WERI-Rb-1 (cell line): ENCODE measurements at regions not wholly inside any gene's neighbourhood (a gene's known extent, or its start where the extent isn't known, plus 50 kb on each side); places are given as distances from the start of the nearest gene placed in this dataset.

Source experiments
- DNase-seq: peaks from one replicate; pipeline ENCODE4 v3.0.0-alpha.2; 2020
- H3K27ac ChIP-seq: fragments of 250-450 bp; sonication (Bioruptor Pico); 2 replicates; pipeline ENCODE4 v1.5.1; 2020; ENCODE audit warnings: mild to moderate bottlenecking, moderate library complexity
- H3K27me3 ChIP-seq: fragments of 250-450 bp; sonication (Bioruptor Pico); 2 replicates; pipeline ENCODE4 v1.5.1; 2021; ENCODE audit warnings: mild to moderate bottlenecking, low read depth, moderate library complexity; ENCODE audit not compliant: insufficient read depth, severe bottlenecking
- H3K36me3 ChIP-seq: fragments of 250-450 bp; sonication (Bioruptor Pico); 2 replicates; pipeline ENCODE4 v1.5.1; 2020; ENCODE audit warnings: mild to moderate bottlenecking, moderate library complexity
- H3K4me3 ChIP-seq: 2 replicates; pipeline ENCODE4 v1.5.1; 2011; ENCODE audit warnings: low read depth, mild to moderate bottlenecking, control low read depth, low read length
- H3K9me3 ChIP-seq: fragments of 250-450 bp; sonication (Bioruptor Pico); 2 replicates; pipeline ENCODE4 v1.5.1; 2021; ENCODE audit warnings: mild to moderate bottlenecking, moderate library complexity; ENCODE audit not compliant: severe bottlenecking
- CTCF ChIP-seq: IDR thresholded peaks from 2 replicates; pipeline ENCODE4 v1.5.1; 2011; ENCODE audit warnings: low read depth, mild to moderate bottlenecking, control low read depth, inconsistent platforms, low read length

GRCh38 chr7:42745357-42746059 is 166.4 kb downstream of the C7orf25 start:
- peak; percentile 80 for TF ChIP-seq CTCF
- Histone ChIP-seq H3K4me3 (no peak overlapping the region), H3K36me3 (no peaks in the 10 kb centered on the region), H3K27ac (no peak overlapping the region), H3K9me3 (no peaks in the 10 kb centered on the region), H3K27me3 (peaks cover 24% of the 10 kb centered on the region)
- DNase-seq = peak; percentile 36

DNA sequence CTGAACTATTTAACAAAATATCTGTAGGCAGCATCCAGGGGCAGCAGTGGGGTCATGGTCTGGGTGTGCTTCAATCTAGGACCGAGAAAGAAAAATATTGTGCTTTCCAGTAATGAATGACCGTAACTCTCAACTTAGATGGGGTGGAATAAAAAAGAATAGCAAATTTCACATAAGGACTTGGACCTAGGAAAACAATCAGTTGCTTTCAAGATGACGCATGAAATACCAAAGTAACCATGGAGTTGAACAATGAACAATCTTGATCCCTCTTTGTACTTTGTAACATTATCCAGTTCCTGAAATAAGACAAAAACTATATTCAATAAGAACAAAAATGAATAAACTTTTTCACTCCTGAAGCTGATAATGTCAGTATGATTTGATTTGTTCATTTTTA is 167.1 kb downstream of the C7orf25 start:
- TF ChIP-seq CTCF = no peak
- peaks cover 25% of the 10 kb centered on the region for H3K27me3 ChIP-seq
- DNase-seq = no peak

DNA sequence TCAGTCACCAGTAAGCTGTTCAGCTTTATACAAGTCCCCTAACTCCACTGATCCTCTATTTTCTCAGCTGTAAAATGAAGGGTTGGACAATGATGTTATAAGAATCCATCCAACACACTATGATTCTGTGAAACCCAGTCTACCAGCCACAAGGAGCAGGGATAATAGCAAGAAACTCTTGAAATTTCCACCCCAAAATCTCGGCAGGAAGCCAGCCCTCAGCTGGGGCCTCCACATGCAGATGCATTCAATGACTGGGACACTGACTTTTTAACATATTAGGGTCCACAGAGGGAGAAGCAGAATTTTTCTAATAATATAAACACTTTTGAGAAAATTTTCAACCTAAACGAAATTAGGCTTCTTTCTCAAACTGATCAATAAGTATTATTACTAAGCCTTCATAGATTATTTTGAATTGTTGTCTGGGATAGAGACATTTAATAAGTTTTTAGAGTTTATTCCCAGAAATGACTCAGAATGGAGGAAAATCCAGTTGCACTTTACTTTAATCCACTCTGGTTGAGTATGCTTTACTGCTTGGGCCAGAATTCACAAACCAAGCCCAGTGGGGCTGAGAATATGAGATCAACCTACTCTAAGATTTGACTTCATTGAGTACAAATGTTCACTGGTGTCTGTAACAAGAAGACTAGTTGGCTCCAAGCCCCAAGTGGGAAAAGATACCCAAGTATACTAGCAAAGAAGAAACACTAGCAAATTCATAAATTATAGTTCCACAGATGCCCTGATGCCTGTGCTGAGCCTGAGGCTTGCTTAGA is 168.6 kb downstream of the C7orf25 start:
- no peak overlapping the region for H3K4me3 ChIP-seq
- H3K27ac ChIP-seq = no peak overlapping the region
- H3K27me3 ChIP-seq = peaks cover 32% of the 10 kb centered on the region
- no peaks in the 10 kb centered on the region for H3K36me3 ChIP-seq
- H3K9me3 ChIP-seq = no peaks in the 10 kb centered on the region
- no peak for TF ChIP-seq CTCF
- no peak for DNase-seq

More for the DNA sequence above, 167.1 kb downstream of the C7orf25 start:
- H3K9me3 ChIP-seq = no peaks in the 10 kb centered on the region
- no peaks in the 10 kb centered on the region for H3K36me3 ChIP-seq
- H3K4me3 ChIP-seq = no peak overlapping the region
- no peak overlapping the region for H3K27ac ChIP-seq

DNA sequence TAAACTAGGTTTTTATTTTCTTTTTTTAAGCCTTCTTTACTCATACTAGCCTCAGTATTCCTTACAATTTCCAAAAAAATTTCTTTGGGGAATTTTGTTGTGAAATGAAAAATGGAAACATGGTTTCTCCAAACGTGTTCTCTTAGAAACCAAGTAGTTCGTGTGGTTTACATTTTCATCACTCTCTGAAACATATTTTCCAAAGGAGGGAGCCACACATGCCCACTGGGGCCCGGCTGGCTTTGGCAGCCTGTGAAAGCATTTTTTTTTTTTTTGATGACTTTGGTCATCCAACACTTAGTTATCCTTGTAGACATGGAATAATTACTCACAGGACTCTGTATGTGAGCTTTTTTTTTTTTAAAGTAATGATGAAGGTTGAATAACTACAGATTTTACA is 169.6 kb downstream of the C7orf25 start:
- no peak overlapping the region for H3K27ac ChIP-seq
- no peaks in the 10 kb centered on the region for H3K36me3 ChIP-seq
- H3K27me3 ChIP-seq = peaks cover 39% of the 10 kb centered on the region
- TF ChIP-seq CTCF = no peak
- DNase-seq = no peak
- no peak overlapping the region for H3K4me3 ChIP-seq
- no peaks in the 10 kb centered on the region for H3K9me3 ChIP-seq

- H3K9me3 ChIP-seq = no peaks in the 10 kb centered on the region
- no peak for DNase-seq
- H3K4me3 ChIP-seq = no peak overlapping the region
- peaks cover 46% of the 10 kb centered on the region for H3K27me3 ChIP-seq
- no peaks in the 10 kb centered on the region for H3K36me3 ChIP-seq
- TF ChIP-seq CTCF = no peak
- no peak overlapping the region for H3K27ac ChIP-seq
These were observed 171.5 kb downstream of the C7orf25 start for GRCh38 chr7:42740408-42740807.
